ENCODE measurements at regions not wholly inside any gene's neighbourhood (a gene's known extent, or its start where the extent isn't known, plus 50 kb on each side); places are given as distances from the start of the nearest gene placed in this dataset.

- ATAC-seq: no peak
- no peaks in the 10 kb centered on the region for H3K9me3 Mint-ChIP-seq (ENCODE audit: low read depth)
- ChIA-PET POLR2A (interaction anchor here (0.6 kb wide), 1 partner anchor 302 kb away, joined by 4 read pairs; no protein-coding TSS in a partner anchor), CTCF (interaction anchor here (1.0 to 3.5 kb wide), 2 partner anchors 13 to 15 kb away, joined by 3 to 16 read pairs; no protein-coding TSS in a partner anchor)
- H3K36me3 Mint-ChIP-seq (ENCODE audit: low read depth): no peaks in the 10 kb centered on the region
- H3K27ac Mint-ChIP-seq: no peak overlapping the region
- intact Hi-C loops (cut with DNase I, micrococcal nuclease): no loop called here
- peaks cover 25% of the 10 kb centered on the region for H3K4me1 Mint-ChIP-seq
- no peaks in the 10 kb centered on the region for H3K27me3 Mint-ChIP-seq
- no peak overlapping the region for H3K4me3 Mint-ChIP-seq
- no peak for DNase-seq
Observed at GRCh38 chr5:77157732-77158532, 52.5 kb upstream of the PDE8B start.

GRCh38 chr5:77156379-77156778, 54.1 kb upstream of the PDE8B start:
- DNase-seq (no peak), ATAC-seq (no peak)
- ChIA-PET POLR2A (no interaction called here), CTCF (interaction anchor here (3.5 kb wide), 1 partner anchor 12 kb away, joined by 16 read pairs; no protein-coding TSS in a partner anchor)
- Mint-ChIP-seq H3K9me3 (ENCODE audit: low read depth) (no peaks in the 10 kb centered on the region), H3K36me3 (ENCODE audit: low read depth) (no peaks in the 10 kb centered on the region), H3K4me3 (no peak overlapping the region), H3K4me1 (peaks cover 25% of the 10 kb centered on the region), H3K27ac (no peak overlapping the region), H3K27me3 (no peaks in the 10 kb centered on the region)
- intact Hi-C loops (cut with DNase I, micrococcal nuclease): no loop called here

GRCh38 chr5:77155179-77155785, 55.2 kb upstream of the PDE8B start:
- no peak overlapping the region for H3K4me3 Mint-ChIP-seq
- no peaks in the 10 kb centered on the region for H3K27me3 Mint-ChIP-seq
- no peak overlapping the region for H3K27ac Mint-ChIP-seq
- H3K36me3 Mint-ChIP-seq (ENCODE audit: low read depth): no peaks in the 10 kb centered on the region
- ChIA-PET POLR2A (no interaction called here), CTCF (interaction anchor here (0.6 to 3.5 kb wide), 4 partner anchors 10 to 770 kb away, joined by 3 to 16 read pairs (median 4); partner anchors contain the start of gene WDR41)
- peak; percentile 45 for DNase-seq
- intact Hi-C loops (cut with DNase I, micrococcal nuclease): loop anchor here in 1 of 2 experiments (1.0 kb wide), 1 partner anchor 224 kb away; no protein-coding TSS in a partner anchor
- H3K4me1 Mint-ChIP-seq: peaks cover 25% of the 10 kb centered on the region
- ATAC-seq: peak; percentile 96
- no peaks in the 10 kb centered on the region for H3K9me3 Mint-ChIP-seq (ENCODE audit: low read depth)

- H3K9me3 Mint-ChIP-seq (ENCODE audit: low read depth): no peaks in the 10 kb centered on the region
- H3K4me3 Mint-ChIP-seq: no peak overlapping the region
- CTCF ChIA-PET: no interaction called here
- POLR2A ChIA-PET: no interaction called here
- H3K27me3 Mint-ChIP-seq: no peaks in the 10 kb centered on the region
- no peaks in the 10 kb centered on the region for H3K36me3 Mint-ChIP-seq (ENCODE audit: low read depth)
- no peak for DNase-seq
- intact Hi-C loops (cut with DNase I, micrococcal nuclease): no loop called here
- H3K27ac Mint-ChIP-seq: no peak overlapping the region
- no peak for ATAC-seq
- peaks cover 25% of the 10 kb centered on the region for H3K4me1 Mint-ChIP-seq
Observed at GRCh38 chr5:77152441-77152840, 58.0 kb upstream of the PDE8B start.

GRCh38 chr5:77151501-77151900, 59.0 kb upstream of the PDE8B start:
- Mint-ChIP-seq H3K4me3 (no peak overlapping the region), H3K36me3 (ENCODE audit: low read depth) (no peaks in the 10 kb centered on the region), H3K9me3 (ENCODE audit: low read depth) (no peaks in the 10 kb centered on the region), H3K27me3 (no peaks in the 10 kb centered on the region), H3K27ac (no peak overlapping the region), H3K4me1 (peaks cover 25% of the 10 kb centered on the region)
- ChIA-PET CTCF (interaction anchor here (0.9 to 1.0 kb wide), 2 partner anchors 11 to 80 kb away, joined by 3 to 4 read pairs; no protein-coding TSS in a partner anchor), POLR2A (no interaction called here)
- intact Hi-C loops (cut with DNase I, micrococcal nuclease): no loop called here
- ATAC-seq (no peak), DNase-seq (no peak)

GRCh38 chr5:77146896-77147295, 59.8 kb upstream of the ZBED3 start:
- ATAC-seq (no peak), DNase-seq (no peak)
- Mint-ChIP-seq H3K27me3 (peaks cover 6% of the 10 kb centered on the region), H3K9me3 (ENCODE audit: low read depth) (no peaks in the 10 kb centered on the region), H3K36me3 (ENCODE audit: low read depth) (no peaks in the 10 kb centered on the region), H3K4me1 (peaks cover 11% of the 10 kb centered on the region), H3K4me3 (no peak overlapping the region), H3K27ac (no peak overlapping the region)
- intact Hi-C loops (cut with DNase I, micrococcal nuclease): loop anchor here in 1 of 2 experiments (5.0 kb wide), 1 partner anchor 90 kb away; no protein-coding TSS in a partner anchor
- CTCF ChIA-PET: interaction anchor here (1.2 to 5.5 kb wide), 3 partner anchors 10 to 346 kb away, joined by 3 to 39 read pairs (median 3); partner anchors contain the start of gene WDR41
- POLR2A ChIA-PET: no interaction called here

- no peak overlapping the region for H3K4me3 Mint-ChIP-seq
- POLR2A ChIA-PET: no interaction called here
- ATAC-seq: no peak
- H3K9me3 Mint-ChIP-seq (ENCODE audit: low read depth): no peaks in the 10 kb centered on the region
- H3K27me3 Mint-ChIP-seq: peaks cover 6% of the 10 kb centered on the region
- intact Hi-C loops (cut with DNase I, micrococcal nuclease): loop anchor here (2.0 to 5.0 kb wide), 2 partner anchors 92 to 291 kb away; no protein-coding TSS in a partner anchor
- H3K4me1 Mint-ChIP-seq: peaks cover 11% of the 10 kb centered on the region
- no peak for DNase-seq
- H3K36me3 Mint-ChIP-seq (ENCODE audit: low read depth): no peaks in the 10 kb centered on the region
- H3K27ac Mint-ChIP-seq: peak overlapping the region; percentile 55
- CTCF ChIA-PET: interaction anchor here (0.6 to 5.5 kb wide), 13 partner anchors 8 to 519 kb away, joined by 3 to 39 read pairs (median 4); partner anchors contain the start of gene WDR41
Observed at GRCh38 chr5:77145666-77146065, 58.6 kb upstream of the ZBED3 start.

GRCh38 chr5:77144837-77145139, 57.7 kb upstream of the ZBED3 start:
- Mint-ChIP-seq H3K4me3 (no peak overlapping the region), H3K4me1 (peaks cover 11% of the 10 kb centered on the region), H3K9me3 (ENCODE audit: low read depth) (no peaks in the 10 kb centered on the region), H3K36me3 (ENCODE audit: low read depth) (no peaks in the 10 kb centered on the region), H3K27me3 (peaks cover 6% of the 10 kb centered on the region), H3K27ac (no peak overlapping the region)
- CTCF ChIA-PET: interaction anchor here (0.6 to 5.5 kb wide), 15 partner anchors 11 to 1880 kb away, joined by 3 to 39 read pairs (median 4); partner anchors contain the start of gene WDR41
- POLR2A ChIA-PET: no interaction called here
- ATAC-seq (no peak), DNase-seq (no peak)
- intact Hi-C loops (cut with DNase I, micrococcal nuclease): loop anchor here (1.0 to 5.0 kb wide), 4 partner anchors 93 to 348 kb away; partner anchors contain the start of gene WDR41 (in 2 of the 2)

GRCh38 chr5:77143998-77144836, 57.1 kb upstream of the ZBED3 start:
- Mint-ChIP-seq H3K27me3 (peaks cover 6% of the 10 kb centered on the region), H3K4me3 (no peak overlapping the region), H3K9me3 (ENCODE audit: low read depth) (no peaks in the 10 kb centered on the region), H3K27ac (no peak overlapping the region), H3K36me3 (ENCODE audit: low read depth) (no peaks in the 10 kb centered on the region), H3K4me1 (peaks cover 11% of the 10 kb centered on the region)
- POLR2A ChIA-PET: no interaction called here
- CTCF ChIA-PET: interaction anchor here (0.6 to 5.5 kb wide), 16 partner anchors 9 to 1881 kb away, joined by 3 to 39 read pairs (median 3); partner anchors contain the start of gene WDR41
- intact Hi-C loops (cut with DNase I, micrococcal nuclease): loop anchor here (1.0 to 2.0 kb wide), 3 partner anchors 293 to 348 kb away; partner anchors contain the start of gene WDR41 (in 2 of the 2)
- ATAC-seq: peak; percentile 66
- peak; percentile 81 for DNase-seq

- Mint-ChIP-seq H3K36me3 (ENCODE audit: low read depth) (no peaks in the 10 kb centered on the region), H3K27me3 (peaks cover 6% of the 10 kb centered on the region), H3K4me3 (no peak overlapping the region), H3K27ac (no peak overlapping the region), H3K4me1 (peaks cover 1% of the 10 kb centered on the region), H3K9me3 (ENCODE audit: low read depth) (no peaks in the 10 kb centered on the region)
- DNase-seq (no peak), ATAC-seq (no peak)
- ChIA-PET CTCF (interaction anchor here (1.1 to 1.2 kb wide), 2 partner anchors 11 to 17 kb away, joined by 3 read pairs; no protein-coding TSS in a partner anchor), POLR2A (no interaction called here)
- intact Hi-C loops (cut with DNase I, micrococcal nuclease): no loop called here
Observed at GRCh38 chr5:77140350-77140749, 53.3 kb upstream of the ZBED3 start.

GRCh38 chr5:77139001-77139400, 51.9 kb upstream of the ZBED3 start:
- DNase-seq (no peak), ATAC-seq (no peak)
- Mint-ChIP-seq H3K4me3 (no peak overlapping the region), H3K9me3 (ENCODE audit: low read depth) (no peaks in the 10 kb centered on the region), H3K27me3 (peaks cover 6% of the 10 kb centered on the region), H3K36me3 (ENCODE audit: low read depth) (no peaks in the 10 kb centered on the region), H3K27ac (no peak overlapping the region), H3K4me1 (no peaks in the 10 kb centered on the region)
- intact Hi-C loops (cut with DNase I, micrococcal nuclease): no loop called here
- ChIA-PET POLR2A (no interaction called here), CTCF (no interaction called here)
